Breast epithelium (tissue), 4 donors: ENCODE measurements at regions not wholly inside any gene's neighbourhood (a gene's known extent, or its start where the extent isn't known, plus 50 kb on each side); places are given as distances from the start of the nearest gene placed in this dataset.
A peak's percentile ranks its signal among the peaks of the same experiment; 100 is the strongest.

Experiments
- DNase-seq, 2 donors: peaks; one replicate each; pipeline ENCODE4 v3.0.0-alpha.2; 2019; ENCODE audit warnings: low spot score in 2 of 2
- H3K27ac ChIP-seq, 2 donors: fragments of 200-600 bp; sonication (generic) in 1 of 2; one replicate each; pipeline ENCODE4 v1.5.1; 2016 to 2019; ENCODE audit warnings: mild to moderate bottlenecking in 1 of 2
- H3K27me3 ChIP-seq, 2 donors: fragments of 200-600 bp; sonication (generic) in 1 of 2; one replicate each; pipeline versions ENCODE4 v1.5.1 to v1.6.0; 2017 to 2019; ENCODE audit warnings: control low read depth in 1 of 2, mild to moderate bottlenecking in 1 of 2
- H3K36me3 ChIP-seq: fragments of 200-600 bp; one replicate; pipeline ENCODE4 v1.5.1; 2019
- H3K4me1 ChIP-seq, 2 donors: fragments of 200-600 bp; sonication (generic); one replicate each; pipeline ENCODE4 v1.5.1; 2016 to 2019; ENCODE audit warnings: control low read depth in 1 of 2
- H3K4me3 ChIP-seq, 3 donors: fragments of 200-600 bp; sonication (generic); 1 replicate in 2 of 3; 2 replicates in 1 of 3; pipeline ENCODE4 v1.5.1; 2016 to 2019; ENCODE audit warnings: mild to moderate bottlenecking in 3 of 3, moderate library complexity in 2 of 3
- H3K9me3 ChIP-seq, 2 donors: fragments of 200-600 bp; sonication (generic) in 1 of 2; one replicate each; pipeline ENCODE4 v1.5.1; 2016 to 2019; ENCODE audit warnings: control low read depth in 1 of 2
- POLR2A ChIP-seq: fragments of 450-650 bp; IDR thresholded peaks from one replicate; pipeline ENCODE4 v1.6.1; 2016; ENCODE audit warnings: antibody characterized with exemption, mild to moderate bottlenecking, moderate library complexity
- POLR2AphosphoS5 ChIP-seq, 3 donors: sonication (generic); formaldehyde crosslinking; IDR thresholded peaks; one replicate each; pipeline ENCODE4 v1.6.1; 2017; ENCODE audit warnings: antibody characterized with exemption in 3 of 3
- intact Hi-C: fragments of 100-400 bp; cut with DNase I; formaldehyde crosslinking; loops from one replicate; pipeline ENCODE4 v1.15.1; 2023; ENCODE audit warnings: low total_unique reads
- TF ChIP-seq, protein P1 (sequence below), 3 donors: fragments of 450-650 bp; IDR thresholded peaks; one replicate each; pipeline ENCODE4 v1.5.1; 2016 to 2017; ENCODE audit warnings: antibody characterized with exemption in 3 of 3, mild to moderate bottlenecking in 3 of 3, moderate library complexity in 3 of 3

DNA sequence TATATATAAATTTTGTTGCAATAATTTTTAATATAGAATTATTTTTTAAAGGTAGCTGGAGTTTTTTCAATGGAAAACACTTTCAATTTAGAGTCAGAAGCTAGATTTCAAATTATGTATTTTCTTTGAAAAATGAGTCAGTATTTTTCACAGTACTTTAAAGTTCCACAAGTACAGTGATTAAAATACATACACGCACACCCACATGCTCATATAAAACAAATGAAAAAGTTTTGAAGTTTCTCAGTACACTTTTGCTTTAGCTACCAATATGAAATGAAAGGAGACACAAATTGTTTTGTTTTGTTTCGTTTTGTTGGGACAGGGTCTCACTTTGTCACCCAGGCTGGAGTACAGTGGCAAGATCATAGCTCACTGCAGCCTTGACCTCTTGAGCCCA, 98.6 kb downstream of the CYB561 start:
- Histone ChIP-seq H3K36me3 (no peaks in the 10 kb centered on the region), H3K27me3 (no peaks in the 10 kb centered on the region), H3K27ac (no peak overlapping the region), H3K4me3 (no peak overlapping the region), H3K4me1 (no peaks in the 10 kb centered on the region), H3K9me3 (no peaks in the 10 kb centered on the region)
- intact Hi-C loops = no loop called here
- no peak for DNase-seq
- TF ChIP-seq, protein P1, sequence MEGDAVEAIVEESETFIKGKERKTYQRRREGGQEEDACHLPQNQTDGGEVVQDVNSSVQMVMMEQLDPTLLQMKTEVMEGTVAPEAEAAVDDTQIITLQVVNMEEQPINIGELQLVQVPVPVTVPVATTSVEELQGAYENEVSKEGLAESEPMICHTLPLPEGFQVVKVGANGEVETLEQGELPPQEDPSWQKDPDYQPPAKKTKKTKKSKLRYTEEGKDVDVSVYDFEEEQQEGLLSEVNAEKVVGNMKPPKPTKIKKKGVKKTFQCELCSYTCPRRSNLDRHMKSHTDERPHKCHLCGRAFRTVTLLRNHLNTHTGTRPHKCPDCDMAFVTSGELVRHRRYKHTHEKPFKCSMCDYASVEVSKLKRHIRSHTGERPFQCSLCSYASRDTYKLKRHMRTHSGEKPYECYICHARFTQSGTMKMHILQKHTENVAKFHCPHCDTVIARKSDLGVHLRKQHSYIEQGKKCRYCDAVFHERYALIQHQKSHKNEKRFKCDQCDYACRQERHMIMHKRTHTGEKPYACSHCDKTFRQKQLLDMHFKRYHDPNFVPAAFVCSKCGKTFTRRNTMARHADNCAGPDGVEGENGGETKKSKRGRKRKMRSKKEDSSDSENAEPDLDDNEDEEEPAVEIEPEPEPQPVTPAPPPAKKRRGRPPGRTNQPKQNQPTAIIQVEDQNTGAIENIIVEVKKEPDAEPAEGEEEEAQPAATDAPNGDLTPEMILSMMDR (IDR thresholded peaks at IDR 0.05) = no peak
- TF ChIP-seq POLR2AphosphoS5 (IDR thresholded peaks at IDR 0.05) (no peak), POLR2A (no peak)

GRCh38 chr17:63349478-63350000, 96.6 kb downstream of the CYB561 start:
- no peak overlapping the region for H3K4me3 ChIP-seq
- intact Hi-C loops = no loop called here
- H3K9me3 ChIP-seq = no peaks in the 10 kb centered on the region
- no peaks in the 10 kb centered on the region for H3K4me1 ChIP-seq
- TF ChIP-seq, protein P1 (IDR thresholded peaks at IDR 0.05) = no peak
- TF ChIP-seq POLR2A (no peak), POLR2AphosphoS5 (IDR thresholded peaks at IDR 0.05) (no peak)
- no peaks in the 10 kb centered on the region for H3K27me3 ChIP-seq
- H3K27ac ChIP-seq = no peak overlapping the region
- no peak for DNase-seq
- H3K36me3 ChIP-seq = no peaks in the 10 kb centered on the region

DNA sequence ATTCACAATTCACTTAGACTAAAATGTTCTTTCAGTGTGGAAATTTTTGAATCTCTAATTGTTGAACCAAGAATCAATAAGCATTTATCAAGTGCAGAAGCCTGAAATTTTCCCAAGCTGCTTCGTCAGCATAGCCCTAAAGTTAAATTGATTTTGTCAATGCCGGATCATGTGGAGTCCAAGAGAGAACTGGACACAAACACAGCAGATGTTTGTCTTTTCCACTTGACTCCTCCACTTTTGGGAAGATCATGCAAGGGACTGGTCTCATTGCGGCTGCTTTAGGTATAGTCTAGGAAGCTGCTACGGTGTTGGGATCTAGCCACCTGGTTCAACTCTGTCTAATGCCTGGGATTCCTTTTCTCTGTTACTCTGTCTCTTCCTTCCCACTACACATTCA, 95.7 kb downstream of the CYB561 start:
- H3K27ac ChIP-seq = peak overlapping the region in 1 of 2 donors; percentile 7
- no peaks in the 10 kb centered on the region for H3K27me3 ChIP-seq
- intact Hi-C loops = loop anchor here (10.0 kb wide), 1 partner anchor 1906 kb away; no protein-coding TSS in a partner anchor
- H3K9me3 ChIP-seq = no peaks in the 10 kb centered on the region
- no peak overlapping the region for H3K4me3 ChIP-seq
- TF ChIP-seq POLR2AphosphoS5 (IDR thresholded peaks at IDR 0.05) = no peak
- no peak for TF ChIP-seq POLR2A
- TF ChIP-seq, protein P1 (IDR thresholded peaks at IDR 0.05) = no peak
- no peaks in the 10 kb centered on the region for H3K36me3 ChIP-seq
- no peak for DNase-seq
- no peaks in the 10 kb centered on the region for H3K4me1 ChIP-seq

- intact Hi-C loops = loop anchor here (10.0 kb wide), 1 partner anchor 1909 kb away; no protein-coding TSS in a partner anchor
- H3K27me3 ChIP-seq = no peaks in the 10 kb centered on the region
- H3K36me3 ChIP-seq = no peaks in the 10 kb centered on the region
- no peak overlapping the region for H3K27ac ChIP-seq
- H3K4me1 ChIP-seq = no peaks in the 10 kb centered on the region
- H3K4me3 ChIP-seq = no peak overlapping the region
- TF ChIP-seq, protein P1 (IDR thresholded peaks at IDR 0.05) = no peak
- no peak for TF ChIP-seq POLR2AphosphoS5 (IDR thresholded peaks at IDR 0.05)
- TF ChIP-seq POLR2A = no peak
- H3K9me3 ChIP-seq = no peaks in the 10 kb centered on the region
- DNase-seq = no peak
These were observed 91.8 kb downstream of the CYB561 start for GRCh38 chr17:63354256-63354655.

GRCh38 chr17:63356337-63356757, 89.8 kb downstream of the CYB561 start:
- TF ChIP-seq, protein P1 (IDR thresholded peaks at IDR 0.05) = no peak
- TF ChIP-seq POLR2A (no peak), POLR2AphosphoS5 (IDR thresholded peaks at IDR 0.05) (no peak)
- Histone ChIP-seq H3K27me3 (no peaks in the 10 kb centered on the region), H3K27ac (peak overlapping the region in 1 of 2 donors; percentile 26), H3K36me3 (no peaks in the 10 kb centered on the region), H3K9me3 (no peaks in the 10 kb centered on the region), H3K4me1 (no peaks in the 10 kb centered on the region), H3K4me3 (no peak overlapping the region)
- DNase-seq = no peak
- intact Hi-C loops = loop anchor here (10.0 kb wide), 1 partner anchor 1912 kb away; no protein-coding TSS in a partner anchor
